Liver (tissue), 8 donors: ENCODE measurements at regions not wholly inside any gene's neighbourhood (a gene's known extent, or its start where the extent isn't known, plus 50 kb on each side); places are given as distances from the start of the nearest gene placed in this dataset.

Experiments used
- DNase-seq: peaks from one replicate; pipeline ENCODE4 v3.0.0-alpha.2; 2017; ENCODE audit warnings: low spot score
- H3K27ac ChIP-seq, 2 donors: one replicate each; pipeline ENCODE4 v1.7.0; 2013; ENCODE audit warnings: inconsistent platforms in 2 of 2, low read length in 2 of 2, control low read depth in 1 of 2, low read depth in 1 of 2, mild to moderate bottlenecking in 1 of 2
- H3K27me3 ChIP-seq, 4 donors: one replicate each; pipeline versions ENCODE4 v1.6.1 to v1.7.0; 2013; ENCODE audit warnings: low read length in 3 of 4, inconsistent platforms in 1 of 4, mild to moderate bottlenecking in 1 of 4, moderate library complexity in 1 of 4; ENCODE audit not compliant: control insufficient read depth in 4 of 4, insufficient read depth in 4 of 4
- H3K36me3 ChIP-seq, 4 donors: one replicate each; pipeline versions ENCODE4 v1.6.1 to v1.7.0; 2013; ENCODE audit warnings: low read length in 3 of 4, mild to moderate bottlenecking in 3 of 4, low read depth in 1 of 4, moderate library complexity in 1 of 4; ENCODE audit not compliant: control insufficient read depth in 4 of 4, insufficient read depth in 3 of 4
- H3K4me1 ChIP-seq, 4 donors: one replicate each; pipeline versions ENCODE4 v1.6.1 to v1.7.0; 2013; ENCODE audit warnings: low read length in 3 of 4, mild to moderate bottlenecking in 3 of 4, moderate library complexity in 1 of 4; ENCODE audit not compliant: control insufficient read depth in 4 of 4, insufficient read depth in 4 of 4
- H3K4me3 ChIP-seq, 3 donors: one replicate each; pipeline versions ENCODE4 v1.6.1 to v1.7.0; 2013; ENCODE audit warnings: low read length in 3 of 3, control low read depth in 1 of 3, low read depth in 1 of 3, mild to moderate bottlenecking in 1 of 3
- H3K9ac ChIP-seq, 2 donors: one replicate each; pipeline ENCODE4 v1.7.0; 2013; ENCODE audit warnings: low read length in 2 of 2, mild to moderate bottlenecking in 2 of 2, moderate library complexity in 2 of 2, control low read depth in 1 of 2, low read depth in 1 of 2
- H3K9me3 ChIP-seq, 4 donors: one replicate each; pipeline versions ENCODE4 v1.6.1 to v1.7.0; 2013; ENCODE audit warnings: low read length in 3 of 4; ENCODE audit not compliant: control insufficient read depth in 4 of 4
- CTCF ChIP-seq: fragments of 150-350 bp; IDR thresholded peaks from 2 replicates; pipeline ENCODE4 v1.5.1; 2017; ENCODE audit warnings: improper control_type of control experiment, low read depth, low read length; ENCODE audit not compliant: missing input control
- EGR1 ChIP-seq, 2 donors: IDR thresholded peaks; 2 replicates each; pipeline ENCODE4 v1.6.1; 2016 to 2018; ENCODE audit warnings: antibody characterized with exemption in 2 of 2, low read depth in 2 of 2
- FOXA1 ChIP-seq: IDR thresholded peaks from 2 replicates; pipeline ENCODE4 v1.6.1; 2016; ENCODE audit warnings: antibody characterized with exemption
- FOXA2 ChIP-seq: IDR thresholded peaks from 2 replicates; pipeline ENCODE4 v1.6.1; 2016; ENCODE audit warnings: antibody characterized with exemption
- GABPA ChIP-seq, 2 donors: IDR thresholded peaks in 1 of 2; conservative IDR thresholded peaks in 1 of 2; 2 replicates each; pipeline ENCODE4 v1.6.1; 2016; ENCODE audit warnings: antibody characterized with exemption in 2 of 2, mild to moderate bottlenecking in 1 of 2, moderate library complexity in 1 of 2
- HNF4A ChIP-seq, 2 donors: conservative IDR thresholded peaks; 2 replicates each; pipeline ENCODE4 v1.6.1; 2016; ENCODE audit warnings: antibody characterized with exemption in 2 of 2, mild to moderate bottlenecking in 2 of 2
- HNF4G ChIP-seq: IDR thresholded peaks from 2 replicates; pipeline ENCODE4 v1.6.1; 2016; ENCODE audit warnings: antibody characterized with exemption
- JUND ChIP-seq, 2 donors: IDR thresholded peaks; 2 replicates each; pipeline ENCODE4 v1.6.1; 2016; ENCODE audit warnings: antibody characterized with exemption in 2 of 2
- MAX ChIP-seq: IDR thresholded peaks from 2 replicates; pipeline ENCODE4 v1.6.1; 2016; ENCODE audit warnings: antibody characterized with exemption
- NR2F2 ChIP-seq: IDR thresholded peaks from 2 replicates; pipeline ENCODE4 v1.6.1; 2016; ENCODE audit warnings: antibody characterized with exemption
- RAD21 ChIP-seq, 2 donors: IDR thresholded peaks; 2 replicates each; pipeline ENCODE4 v1.6.1; 2016; ENCODE audit warnings: antibody characterized with exemption in 2 of 2, mild to moderate bottlenecking in 2 of 2
- RXRA ChIP-seq, 2 donors: IDR thresholded peaks; 2 replicates each; pipeline ENCODE4 v1.6.1; 2017 to 2018; ENCODE audit warnings: antibody characterized with exemption in 2 of 2, mild to moderate bottlenecking in 1 of 2
- SP1 ChIP-seq: IDR thresholded peaks from 2 replicates; pipeline ENCODE4 v1.6.1; 2018; ENCODE audit warnings: antibody characterized with exemption, mild to moderate bottlenecking
- TAF1 ChIP-seq: conservative IDR thresholded peaks from 2 replicates; pipeline ENCODE4 v1.6.1; 2016; ENCODE audit warnings: antibody characterized with exemption, mild to moderate bottlenecking
- YY1 ChIP-seq: IDR thresholded peaks from 2 replicates; pipeline ENCODE4 v1.6.1; 2016; ENCODE audit warnings: antibody characterized with exemption, mild to moderate bottlenecking
- WGBS: extraction: QIAGEN DNeasy Blood & Tissue Kit; methylation state at CpG from one replicate; pipeline ENCODE4 v1.1.7; 2013; 5-methylcytosine and 5-hydroxymethylcytosine counted together
- TF ChIP-seq, protein P1 (sequence below): IDR thresholded peaks from 2 replicates; pipeline ENCODE4 v1.6.1; 2016; ENCODE audit warnings: antibody characterized with exemption
- TF ChIP-seq, protein P2 (sequence below): IDR thresholded peaks from 2 replicates; pipeline ENCODE4 v1.6.1; 2016; ENCODE audit warnings: antibody characterized with exemption, mild to moderate bottlenecking
- TF ChIP-seq, protein P3 (sequence below): IDR thresholded peaks from 2 replicates; pipeline ENCODE4 v1.6.1; 2016; ENCODE audit warnings: antibody characterized with exemption
- donor health status: healthy.
- donor health status: healthy.
- donor health status: healthy.
- donor health status: healthy.
- donor health status: healthy.

- Histone ChIP-seq H3K27ac (no peak overlapping the region), H3K36me3 (no peaks in the 10 kb centered on the region), H3K9ac (no peak overlapping the region), H3K9me3 (no peaks in the 10 kb centered on the region), H3K27me3 (no peaks in the 10 kb centered on the region), H3K4me1 (no peaks in the 10 kb centered on the region), H3K4me3 (no peak overlapping the region)
- TF ChIP-seq, protein P1, sequence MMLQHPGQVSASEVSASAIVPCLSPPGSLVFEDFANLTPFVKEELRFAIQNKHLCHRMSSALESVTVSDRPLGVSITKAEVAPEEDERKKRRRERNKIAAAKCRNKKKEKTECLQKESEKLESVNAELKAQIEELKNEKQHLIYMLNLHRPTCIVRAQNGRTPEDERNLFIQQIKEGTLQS = no peak
- no peak for TF ChIP-seq CTCF
- TF ChIP-seq NR2F2 = no peak
- TF ChIP-seq, protein P2, sequence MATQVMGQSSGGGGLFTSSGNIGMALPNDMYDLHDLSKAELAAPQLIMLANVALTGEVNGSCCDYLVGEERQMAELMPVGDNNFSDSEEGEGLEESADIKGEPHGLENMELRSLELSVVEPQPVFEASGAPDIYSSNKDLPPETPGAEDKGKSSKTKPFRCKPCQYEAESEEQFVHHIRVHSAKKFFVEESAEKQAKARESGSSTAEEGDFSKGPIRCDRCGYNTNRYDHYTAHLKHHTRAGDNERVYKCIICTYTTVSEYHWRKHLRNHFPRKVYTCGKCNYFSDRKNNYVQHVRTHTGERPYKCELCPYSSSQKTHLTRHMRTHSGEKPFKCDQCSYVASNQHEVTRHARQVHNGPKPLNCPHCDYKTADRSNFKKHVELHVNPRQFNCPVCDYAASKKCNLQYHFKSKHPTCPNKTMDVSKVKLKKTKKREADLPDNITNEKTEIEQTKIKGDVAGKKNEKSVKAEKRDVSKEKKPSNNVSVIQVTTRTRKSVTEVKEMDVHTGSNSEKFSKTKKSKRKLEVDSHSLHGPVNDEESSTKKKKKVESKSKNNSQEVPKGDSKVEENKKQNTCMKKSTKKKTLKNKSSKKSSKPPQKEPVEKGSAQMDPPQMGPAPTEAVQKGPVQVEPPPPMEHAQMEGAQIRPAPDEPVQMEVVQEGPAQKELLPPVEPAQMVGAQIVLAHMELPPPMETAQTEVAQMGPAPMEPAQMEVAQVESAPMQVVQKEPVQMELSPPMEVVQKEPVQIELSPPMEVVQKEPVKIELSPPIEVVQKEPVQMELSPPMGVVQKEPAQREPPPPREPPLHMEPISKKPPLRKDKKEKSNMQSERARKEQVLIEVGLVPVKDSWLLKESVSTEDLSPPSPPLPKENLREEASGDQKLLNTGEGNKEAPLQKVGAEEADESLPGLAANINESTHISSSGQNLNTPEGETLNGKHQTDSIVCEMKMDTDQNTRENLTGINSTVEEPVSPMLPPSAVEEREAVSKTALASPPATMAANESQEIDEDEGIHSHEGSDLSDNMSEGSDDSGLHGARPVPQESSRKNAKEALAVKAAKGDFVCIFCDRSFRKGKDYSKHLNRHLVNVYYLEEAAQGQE = no peak
- no peak for TF ChIP-seq RXRA (IDR thresholded peaks at IDR 0.05)
- no peak for TF ChIP-seq FOXA2
- no peak for TF ChIP-seq MAX
- no peak for TF ChIP-seq FOXA1
- no peak for TF ChIP-seq GABPA (IDR thresholded peaks at IDR 0.05 in 1 of 2, conservative IDR thresholded peaks at IDR 0.05 in 1 of 2)
- no peak for TF ChIP-seq TAF1
- TF ChIP-seq HNF4A (conservative IDR thresholded peaks at IDR 0.05) = no peak
- TF ChIP-seq EGR1 (IDR thresholded peaks at IDR 0.05; ENCODE audit: low read depth in 2 of 2) = no peak
- no peak for TF ChIP-seq RAD21 (IDR thresholded peaks at IDR 0.05)
- TF ChIP-seq SP1 = no peak
- TF ChIP-seq, protein P3, sequence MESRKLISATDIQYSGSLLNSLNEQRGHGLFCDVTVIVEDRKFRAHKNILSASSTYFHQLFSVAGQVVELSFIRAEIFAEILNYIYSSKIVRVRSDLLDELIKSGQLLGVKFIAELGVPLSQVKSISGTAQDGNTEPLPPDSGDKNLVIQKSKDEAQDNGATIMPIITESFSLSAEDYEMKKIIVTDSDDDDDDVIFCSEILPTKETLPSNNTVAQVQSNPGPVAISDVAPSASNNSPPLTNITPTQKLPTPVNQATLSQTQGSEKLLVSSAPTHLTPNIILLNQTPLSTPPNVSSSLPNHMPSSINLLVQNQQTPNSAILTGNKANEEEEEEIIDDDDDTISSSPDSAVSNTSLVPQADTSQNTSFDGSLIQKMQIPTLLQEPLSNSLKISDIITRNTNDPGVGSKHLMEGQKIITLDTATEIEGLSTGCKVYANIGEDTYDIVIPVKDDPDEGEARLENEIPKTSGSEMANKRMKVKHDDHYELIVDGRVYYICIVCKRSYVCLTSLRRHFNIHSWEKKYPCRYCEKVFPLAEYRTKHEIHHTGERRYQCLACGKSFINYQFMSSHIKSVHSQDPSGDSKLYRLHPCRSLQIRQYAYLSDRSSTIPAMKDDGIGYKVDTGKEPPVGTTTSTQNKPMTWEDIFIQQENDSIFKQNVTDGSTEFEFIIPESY = no peak
- TF ChIP-seq YY1 = no peak
- no peak for TF ChIP-seq HNF4G
- no peak for TF ChIP-seq JUND (IDR thresholded peaks at IDR 0.05)
- no peak for DNase-seq
- 88% methylated on average over 5 of the region's 5 CpGs for WGBS
These were observed 198.8 kb upstream of the FAT4 start for GRCh38 chr4:125115941-125116340.
